HCT116 (cell line): ENCODE measurements at regions not wholly inside any gene's neighbourhood (a gene's known extent, or its start where the extent isn't known, plus 50 kb on each side); places are given as distances from the start of the nearest gene placed in this dataset.

ENCODE experiments used
- ATAC-seq: fragments of 200-7000 bp; cut with Tn5 transposase; 2 replicates; pipeline ENCODE4 v1.9.1; 2020; ENCODE audit warnings: mild to moderate bottlenecking, moderate library complexity
- BruUV-seq: library from RNA; stranded (reverse); fragments of 400-500 nt; replicated peaks from 2 replicates; lab custom pipeline; 2021; lab: Mats Ljungman, UMichigan
- CTCF ChIA-PET: fragments of 300-600 bp; sonication (Branson Sonifier 250); formaldehyde crosslinking; loops from one replicate; lab custom pipeline; 2021; ENCODE audit warnings: antibody characterized with exemption; lab: Charles Lee
- POLR2A ChIA-PET: fragments of 300-600, 350-600 bp; sonication (Branson Sonifier 250); formaldehyde crosslinking; loops from one replicate; lab custom pipeline; 2021; ENCODE audit warnings: antibody characterized with exemption; lab: Charles Lee
- RAD21 ChIA-PET, 2 experiments: fragments of 300-600 bp; sonication (Branson Sonifier 250); formaldehyde crosslinking; loops; one replicate each; lab custom pipeline; 2023; ENCODE audit warnings: low total read pairs in 2 of 2; ENCODE audit not compliant: uncharacterized antibody in 2 of 2, unreplicated experiment in 2 of 2, low non-redundant PET in 1 of 2; lab: Charles Lee
- DNase-seq: peaks from one replicate; pipeline ENCODE4 v3.0.0-alpha.2; 2010; ENCODE audit warnings: low read depth, low spot score
- H2AFZ ChIP-seq: fragments of 200-600 bp; shearing (Covaris generic), sonication (generic); 2 replicates; pipeline ENCODE4 v1.6.1; 2017; ENCODE audit warnings: low read depth, mixed run types, mixed read lengths, antibody characterized with exemption, low read length; ENCODE audit not compliant: poor library complexity, severe bottlenecking
- H3K27ac ChIP-seq: 2 replicates; pipeline ENCODE4 v1.5.1; 2012; ENCODE audit warnings: low read depth, low read length
- H3K27me3 ChIP-seq: fragments of 200-600 bp; sonication (generic); 2 replicates; pipeline ENCODE4 v1.6.1; 2016; ENCODE audit warnings: mixed run types, low read length, mixed read lengths; ENCODE audit not compliant: insufficient read depth
- H3K36me3 ChIP-seq, 2 experiments: fragments of 200-500 bp in 1 of 2; fragments of 200-600 bp in 1 of 2; sonication (Bioruptor generic) in 1 of 2; sonication (generic) in 1 of 2; 2 replicates each; pipeline versions ENCODE4 v1.5.1 to v1.6.1; 2014 to 2016; ENCODE audit warnings: low read length in 2 of 2, inconsistent platforms in 1 of 2, mixed read lengths in 1 of 2, mixed run types in 1 of 2; ENCODE audit not compliant: insufficient read depth in 2 of 2, control insufficient read depth in 1 of 2
- H3K4me1 ChIP-seq, 2 experiments: fragments of 200-600 bp in 1 of 2; sonication (generic) in 1 of 2; 2 replicates each; pipeline versions ENCODE4 v1.5.1 to v1.6.1; 2012 to 2017; ENCODE audit warnings: low read length in 2 of 2, inconsistent platforms in 1 of 2, mild to moderate bottlenecking in 1 of 2, mixed read lengths in 1 of 2, mixed run types in 1 of 2, moderate library complexity in 1 of 2; ENCODE audit not compliant: insufficient read depth in 2 of 2, control insufficient read depth in 1 of 2
- H3K4me2 ChIP-seq: fragments of 200-600 bp; sonication (generic); 2 replicates; pipeline ENCODE4 v1.6.1; 2017; ENCODE audit warnings: mixed run types, low read length, mixed read lengths
- H3K4me3 ChIP-seq, 2 experiments: fragments of 200-600 bp in 1 of 2; sonication (generic) in 1 of 2; replicated peaks in 1 of 2; 2 replicates each; pipeline ENCODE4 v1.5.1; 2011 to 2016; ENCODE audit warnings: low read length in 2 of 2, control low read depth in 1 of 2, low read depth in 1 of 2, mild to moderate bottlenecking in 1 of 2, mixed read lengths in 1 of 2, mixed run types in 1 of 2
- H3K79me2 ChIP-seq: fragments of 200-600 bp; sonication (generic); 2 replicates; pipeline ENCODE4 v1.6.1; 2017; ENCODE audit warnings: mild to moderate bottlenecking, mixed run types, low read length, moderate library complexity, mixed read lengths; ENCODE audit not compliant: insufficient read depth
- H3K9ac ChIP-seq: fragments of 200-600 bp; sonication (generic); 2 replicates; pipeline ENCODE4 v1.6.1; 2016; ENCODE audit warnings: low read length, mixed read lengths
- H3K9me2 ChIP-seq: fragments of 200-600 bp; sonication (generic), shearing (Covaris generic); 2 replicates; pipeline ENCODE4 v1.6.1; 2017; ENCODE audit warnings: mixed run types, mild to moderate bottlenecking, moderate library complexity; ENCODE audit not compliant: insufficient read depth
- H3K9me3 ChIP-seq, 2 experiments: fragments of 200-500 bp in 1 of 2; fragments of 200-600 bp in 1 of 2; sonication (Bioruptor generic) in 1 of 2; sonication (generic) in 1 of 2; 2 replicates each; pipeline ENCODE4 v1.6.1; 2014 to 2017; ENCODE audit warnings: low read length in 2 of 2, mixed read lengths in 2 of 2, inconsistent platforms in 1 of 2, low read depth in 1 of 2, mild to moderate bottlenecking in 1 of 2, mixed run types in 1 of 2, moderate library complexity in 1 of 2; ENCODE audit not compliant: control insufficient read depth in 1 of 2, insufficient read depth in 1 of 2
- H4K20me1 ChIP-seq: fragments of 200-600 bp; sonication (generic), shearing (Covaris generic); 2 replicates; pipeline ENCODE4 v1.6.1; 2017; ENCODE audit warnings: mixed run types, mild to moderate bottlenecking, moderate library complexity; ENCODE audit not compliant: insufficient read depth
- CEBPB ChIP-seq: IDR thresholded peaks from 2 replicates; pipeline ENCODE4 v1.6.1; 2012; ENCODE audit warnings: low read depth
- EGR1 ChIP-seq: IDR thresholded peaks from 2 replicates; pipeline ENCODE4 v1.6.1; 2012; ENCODE audit warnings: low read depth
- FOSL1 ChIP-seq: IDR thresholded peaks from 2 replicates; pipeline ENCODE4 v1.6.1; 2012; ENCODE audit warnings: low read depth
- POLR2A ChIP-seq: IDR thresholded peaks from 2 replicates; pipeline ENCODE4 v1.7.0; 2011; ENCODE audit warnings: borderline replicate concordance; ENCODE audit not compliant: insufficient read depth, insufficient read length; ENCODE audit errors: extremely low read depth
- POLR2AphosphoS5 ChIP-seq: IDR thresholded peaks from 2 replicates; pipeline ENCODE4 v1.6.1; 2011; ENCODE audit warnings: mild to moderate bottlenecking, low read depth, low read length, moderate library complexity
- SIN3A ChIP-seq: IDR thresholded peaks from 2 replicates; pipeline ENCODE4 v1.6.1; 2012; ENCODE audit warnings: low read depth
- SRF ChIP-seq: IDR thresholded peaks from 2 replicates; pipeline ENCODE4 v1.6.1; 2012; ENCODE audit warnings: low read depth
- TCF7L2 ChIP-seq: IDR thresholded peaks from 2 replicates; pipeline ENCODE4 v1.7.0; 2011; ENCODE audit warnings: borderline replicate concordance, inconsistent platforms; ENCODE audit not compliant: insufficient read depth, insufficient read length; ENCODE audit errors: extremely low read depth
- YY1 ChIP-seq: IDR thresholded peaks from 2 replicates; pipeline ENCODE4 v1.6.1; 2011; ENCODE audit warnings: low read length, low read depth, moderate library complexity, mild to moderate bottlenecking; ENCODE audit not compliant: insufficient replicate concordance; ENCODE audit errors: extremely low read depth
- intact Hi-C: fragments of 100-400 bp; cut with micrococcal nuclease; formaldehyde crosslinking; loops from 2 replicates; pipeline ENCODE4 v1.10.0; 2022
- TF ChIP-seq, protein P1 (sequence below): IDR thresholded peaks from 2 replicates; pipeline ENCODE4 v1.6.1; 2012
- TF ChIP-seq, protein P2 (sequence below): IDR thresholded peaks from 2 replicates; pipeline ENCODE4 v1.6.1; 2011; ENCODE audit warnings: mild to moderate bottlenecking, low read length, moderate library complexity; ENCODE audit not compliant: insufficient replicate concordance; ENCODE audit errors: extremely low read depth
- TF ChIP-seq, protein P3 (sequence below), 3 experiments: fragments of 200-600 bp in 1 of 3; sonication (generic) in 1 of 3; IDR thresholded peaks in 2 of 3; conservative IDR thresholded peaks in 1 of 3; 2 replicates each; pipeline ENCODE4 v1.5.1; 2012 to 2017; ENCODE audit warnings: low read depth in 2 of 3, low read length in 2 of 3, antibody characterized with exemption in 1 of 3, borderline replicate concordance in 1 of 3, control low read depth in 1 of 3, mild to moderate bottlenecking in 1 of 3, mixed read lengths in 1 of 3, mixed run types in 1 of 3, moderate library complexity in 1 of 3; ENCODE audit not compliant: insufficient read depth in 1 of 3

DNA sequence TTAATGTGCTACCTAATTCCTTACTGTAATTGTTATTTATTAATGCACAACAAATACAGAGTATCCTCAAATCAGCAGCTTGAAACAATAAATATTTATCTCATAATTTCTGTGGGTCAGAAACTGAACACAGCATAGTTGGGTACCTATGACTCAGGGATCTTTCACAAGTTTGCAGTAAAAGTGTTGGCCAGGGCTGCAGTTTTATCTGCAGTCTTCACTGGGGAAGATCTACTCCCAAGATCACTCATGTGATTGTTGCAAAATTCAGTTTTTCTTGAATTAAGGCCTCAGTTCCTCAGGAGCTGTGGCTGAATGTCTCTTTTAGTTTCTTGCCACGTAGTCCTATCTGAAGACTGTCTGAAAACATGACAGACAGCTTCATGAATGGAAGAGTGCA is 237.8 kb downstream of the ZWINT start:
- ATAC-seq (no peak), DNase-seq (no peak)
- no TSS peak for BruUV-seq
- no peaks in the 10 kb centered on the region for H3K27me3 ChIP-seq
- H2AFZ ChIP-seq, result no peak overlapping the region
- H3K9me2 ChIP-seq, result no peaks in the 10 kb centered on the region
- RAD21 ChIA-PET, result no interaction called here
- TF ChIP-seq, protein P1, sequence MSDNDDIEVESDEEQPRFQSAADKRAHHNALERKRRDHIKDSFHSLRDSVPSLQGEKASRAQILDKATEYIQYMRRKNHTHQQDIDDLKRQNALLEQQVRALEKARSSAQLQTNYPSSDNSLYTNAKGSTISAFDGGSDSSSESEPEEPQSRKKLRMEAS, result no peak
- TF ChIP-seq, protein P2, sequence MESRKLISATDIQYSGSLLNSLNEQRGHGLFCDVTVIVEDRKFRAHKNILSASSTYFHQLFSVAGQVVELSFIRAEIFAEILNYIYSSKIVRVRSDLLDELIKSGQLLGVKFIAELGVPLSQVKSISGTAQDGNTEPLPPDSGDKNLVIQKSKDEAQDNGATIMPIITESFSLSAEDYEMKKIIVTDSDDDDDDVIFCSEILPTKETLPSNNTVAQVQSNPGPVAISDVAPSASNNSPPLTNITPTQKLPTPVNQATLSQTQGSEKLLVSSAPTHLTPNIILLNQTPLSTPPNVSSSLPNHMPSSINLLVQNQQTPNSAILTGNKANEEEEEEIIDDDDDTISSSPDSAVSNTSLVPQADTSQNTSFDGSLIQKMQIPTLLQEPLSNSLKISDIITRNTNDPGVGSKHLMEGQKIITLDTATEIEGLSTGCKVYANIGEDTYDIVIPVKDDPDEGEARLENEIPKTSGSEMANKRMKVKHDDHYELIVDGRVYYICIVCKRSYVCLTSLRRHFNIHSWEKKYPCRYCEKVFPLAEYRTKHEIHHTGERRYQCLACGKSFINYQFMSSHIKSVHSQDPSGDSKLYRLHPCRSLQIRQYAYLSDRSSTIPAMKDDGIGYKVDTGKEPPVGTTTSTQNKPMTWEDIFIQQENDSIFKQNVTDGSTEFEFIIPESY, result no peak
- no peak for TF ChIP-seq POLR2AphosphoS5
- TF ChIP-seq SRF, result no peak
- TF ChIP-seq CEBPB, result no peak
- no peak for TF ChIP-seq POLR2A
- TF ChIP-seq FOSL1, result no peak
- no peak for TF ChIP-seq EGR1
- H4K20me1 ChIP-seq, result no peaks in the 10 kb centered on the region
- no peak overlapping the region for H3K4me2 ChIP-seq
- no peak overlapping the region for H3K27ac ChIP-seq
- no peak overlapping the region for H3K4me3 ChIP-seq
- POLR2A ChIA-PET, result no interaction called here
- no peak overlapping the region for H3K9ac ChIP-seq
- intact Hi-C loops, result no loop called here
- H3K9me3 ChIP-seq, result peaks cover 13 to 14% of the 10 kb centered on the region in 2 experiments; a peak in 3 of 4 replicates
- H3K79me2 ChIP-seq, result no peaks in the 10 kb centered on the region
- H3K36me3 ChIP-seq, result no peaks in the 10 kb centered on the region
- H3K4me1 ChIP-seq, result no peaks in the 10 kb centered on the region
- CTCF ChIA-PET, result no interaction called here

DNA sequence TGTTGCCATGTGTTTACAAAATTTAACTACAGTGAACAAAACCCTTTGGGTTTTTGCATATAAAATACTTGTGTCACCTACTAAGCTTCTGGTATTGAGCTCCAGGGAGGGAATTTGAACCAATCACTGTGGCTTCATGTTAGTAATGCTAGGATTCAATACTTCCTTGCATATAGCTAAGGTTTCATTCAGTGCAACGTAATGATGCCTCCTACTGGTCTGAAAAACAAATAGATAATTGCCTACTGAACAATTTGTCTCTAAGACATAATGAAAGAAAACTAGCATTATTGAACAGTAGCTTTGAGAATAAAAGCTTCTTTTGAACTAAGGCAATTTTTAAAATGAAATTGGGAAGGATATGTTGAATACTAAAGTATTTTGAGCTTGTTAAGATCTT is 244.4 kb downstream of the ZWINT start:
- Histone ChIP-seq H3K9ac (no peak overlapping the region), H3K9me2 (no peaks in the 10 kb centered on the region), H3K27ac (no peak overlapping the region), H3K79me2 (no peaks in the 10 kb centered on the region), H3K36me3 (no peaks in the 10 kb centered on the region), H3K4me1 (no peaks in the 10 kb centered on the region), H3K4me3 (no peak overlapping the region), H3K27me3 (no peaks in the 10 kb centered on the region), H2AFZ (no peak overlapping the region), H3K9me3 (peaks cover 10 to 17% of the 10 kb centered on the region in 2 experiments; a peak in 2 of 4 replicates), H4K20me1 (no peaks in the 10 kb centered on the region), H3K4me2 (no peak overlapping the region)
- ChIA-PET CTCF (no interaction called here), POLR2A (no interaction called here), RAD21 (no interaction called here)
- no peak for DNase-seq
- ATAC-seq, result no peak
- BruUV-seq, result no TSS peak
- no peak for TF ChIP-seq TCF7L2
- TF ChIP-seq YY1, result no peak
- TF ChIP-seq, protein P2, result no peak
- TF ChIP-seq SIN3A, result no peak
- no peak for TF ChIP-seq SRF
- TF ChIP-seq POLR2AphosphoS5, result no peak
- TF ChIP-seq, protein P3, sequence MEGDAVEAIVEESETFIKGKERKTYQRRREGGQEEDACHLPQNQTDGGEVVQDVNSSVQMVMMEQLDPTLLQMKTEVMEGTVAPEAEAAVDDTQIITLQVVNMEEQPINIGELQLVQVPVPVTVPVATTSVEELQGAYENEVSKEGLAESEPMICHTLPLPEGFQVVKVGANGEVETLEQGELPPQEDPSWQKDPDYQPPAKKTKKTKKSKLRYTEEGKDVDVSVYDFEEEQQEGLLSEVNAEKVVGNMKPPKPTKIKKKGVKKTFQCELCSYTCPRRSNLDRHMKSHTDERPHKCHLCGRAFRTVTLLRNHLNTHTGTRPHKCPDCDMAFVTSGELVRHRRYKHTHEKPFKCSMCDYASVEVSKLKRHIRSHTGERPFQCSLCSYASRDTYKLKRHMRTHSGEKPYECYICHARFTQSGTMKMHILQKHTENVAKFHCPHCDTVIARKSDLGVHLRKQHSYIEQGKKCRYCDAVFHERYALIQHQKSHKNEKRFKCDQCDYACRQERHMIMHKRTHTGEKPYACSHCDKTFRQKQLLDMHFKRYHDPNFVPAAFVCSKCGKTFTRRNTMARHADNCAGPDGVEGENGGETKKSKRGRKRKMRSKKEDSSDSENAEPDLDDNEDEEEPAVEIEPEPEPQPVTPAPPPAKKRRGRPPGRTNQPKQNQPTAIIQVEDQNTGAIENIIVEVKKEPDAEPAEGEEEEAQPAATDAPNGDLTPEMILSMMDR (IDR thresholded peaks at IDR 0.05 in 2 of 3, conservative IDR thresholded peaks at IDR 0.05 in 1 of 3; ENCODE audit: borderline replicate concordance in 1 of 3, insufficient read depth in 1 of 3, low read depth in 2 of 3, low read length in 2 of 3), result no peak
- no peak for TF ChIP-seq EGR1
- intact Hi-C loops, result no loop called here
